Activated T-cell treated with anti-CD3 and anti-CD28 coated beads, Interleukin-2, amount 50 U/mL, for 48 hours (primary cell): ENCODE measurements at regions not wholly inside any gene's neighbourhood (a gene's known extent, or its start where the extent isn't known, plus 50 kb on each side); places are given as distances from the start of the nearest gene placed in this dataset.

Experiments used
- DNase-seq, 2 experiments: peaks; one replicate each; pipeline ENCODE4 v3.0.0-alpha.2; 2020

DNA sequence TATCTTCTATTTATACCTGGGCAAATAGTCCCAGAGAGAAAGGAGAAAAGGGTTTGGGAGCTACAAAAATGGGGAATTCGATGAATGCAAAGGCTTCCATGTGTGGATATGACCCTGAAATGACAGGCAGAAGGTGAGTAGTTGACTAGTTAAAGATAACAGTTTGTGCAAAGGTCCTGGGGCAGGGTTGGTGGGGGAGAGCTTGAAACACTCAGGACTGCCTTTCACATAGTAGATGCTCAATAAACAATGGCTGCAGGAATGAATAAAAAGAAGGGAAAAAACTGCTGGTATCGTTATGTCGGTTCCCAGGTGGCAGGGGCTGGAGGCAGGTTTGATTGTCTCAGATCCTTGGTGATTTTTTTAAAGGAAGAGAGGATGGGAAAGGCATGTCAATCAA, 445.5 kb downstream of the HAPSTR1 start:
- no peak for DNase-seq

DNA sequence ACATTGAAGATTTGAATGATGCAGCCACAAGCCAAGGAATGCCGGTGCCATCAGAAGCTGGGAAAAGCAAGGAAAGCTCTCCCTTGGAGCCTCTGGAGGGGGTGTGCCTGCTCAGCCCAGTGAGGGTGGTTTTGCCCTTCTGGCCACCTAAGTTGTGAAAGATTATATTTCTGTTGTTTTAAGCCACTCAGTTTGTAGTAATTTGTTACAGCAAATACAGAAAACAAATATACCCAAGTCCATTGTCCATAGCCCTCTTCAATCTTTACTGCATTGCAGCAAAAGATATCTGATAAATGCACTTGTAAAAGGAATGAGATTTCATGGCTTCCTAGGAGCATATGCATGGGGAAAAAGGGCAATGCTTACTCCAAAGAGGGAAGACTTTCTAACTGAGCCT, 447.9 kb downstream of the HAPSTR1 start:
- no peak for DNase-seq

DNA sequence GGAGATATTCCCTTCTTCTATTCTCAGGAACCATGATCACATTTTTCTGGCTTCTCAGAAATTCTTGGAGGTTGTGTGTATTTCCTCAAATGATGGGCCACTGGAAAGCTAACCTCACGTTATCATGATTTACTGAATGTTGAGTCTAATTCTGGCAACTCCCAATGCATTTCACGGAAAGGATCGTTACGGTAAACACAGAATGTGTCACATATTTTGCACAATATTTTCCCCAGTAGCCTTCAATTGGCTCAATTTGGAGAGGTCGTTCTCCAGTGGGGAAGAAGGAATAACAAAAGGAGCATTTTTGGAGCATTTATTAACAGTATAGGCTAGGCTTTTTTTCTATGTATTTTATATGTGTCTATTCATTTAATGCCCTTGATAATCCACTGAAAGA, 450.3 kb downstream of the HAPSTR1 start:
- no peak for DNase-seq

DNA sequence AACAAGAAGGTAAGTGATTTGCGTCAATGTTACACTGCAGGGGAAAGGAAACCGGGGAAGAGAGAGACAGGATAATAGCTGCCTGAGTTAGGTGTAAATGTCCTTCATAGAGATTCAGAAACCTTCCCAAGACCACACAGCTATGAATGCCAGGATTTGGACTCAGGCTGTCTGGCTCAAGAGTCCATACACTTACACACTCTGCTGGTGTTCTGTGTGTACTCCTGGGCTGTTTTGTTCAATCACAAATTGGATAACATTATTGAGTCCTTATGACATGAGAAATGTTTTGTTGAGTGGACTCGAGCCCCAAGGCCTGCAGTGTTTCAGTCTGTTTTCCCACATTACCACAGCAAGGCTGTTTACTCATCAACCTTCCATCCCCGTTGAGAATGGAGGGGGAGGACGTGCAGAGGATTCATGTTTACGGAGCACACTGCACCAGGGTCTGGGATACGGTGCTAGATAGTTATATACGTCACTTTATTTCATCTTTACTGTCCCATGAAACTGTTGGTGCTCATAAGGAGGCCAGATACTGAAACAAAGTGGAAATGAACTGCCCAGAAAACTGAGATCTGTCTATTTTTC, 450.8 kb downstream of the HAPSTR1 start:
- DNase-seq: no peak

DNA sequence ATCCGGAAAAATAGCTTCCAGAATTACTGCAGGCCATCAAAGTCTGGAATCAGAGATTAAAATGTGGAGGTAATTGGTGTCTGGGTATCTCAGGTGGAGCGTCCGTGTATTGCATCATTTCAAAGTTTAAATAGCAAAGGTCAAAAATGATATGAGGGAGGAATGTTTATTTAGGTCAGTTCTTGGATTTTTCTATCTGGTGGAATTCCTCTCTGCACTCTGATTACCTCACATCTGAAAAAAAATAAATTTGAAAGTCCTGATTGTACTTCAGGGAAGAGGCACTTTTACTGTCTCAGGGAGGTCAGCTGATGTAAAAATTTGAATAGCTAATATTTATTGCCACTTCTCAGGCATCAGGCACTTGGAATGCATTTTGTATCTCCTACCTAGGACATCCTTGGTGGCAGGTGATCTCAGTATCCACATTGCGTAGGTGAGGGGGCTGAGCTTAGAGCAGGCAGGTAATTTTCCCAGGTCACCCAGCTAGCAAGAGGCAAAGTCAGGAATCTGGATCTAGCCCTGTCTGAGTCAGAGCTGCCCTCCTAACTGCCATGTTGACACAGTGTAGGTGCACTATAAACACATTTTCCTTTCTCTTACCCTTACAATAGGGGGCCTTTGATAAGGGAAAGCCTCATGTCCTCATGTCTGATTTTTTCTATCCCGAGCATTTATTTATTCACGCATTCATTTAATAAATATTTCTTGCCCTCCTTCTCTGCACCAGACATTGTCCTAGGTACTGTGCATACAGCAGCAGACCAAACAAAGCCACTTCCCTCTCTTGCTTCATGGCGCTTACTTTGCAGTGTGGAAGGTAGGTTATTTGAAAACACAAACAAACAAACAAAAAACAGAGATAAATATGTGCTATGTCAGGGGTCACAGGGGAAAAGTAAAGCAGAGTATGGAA, 454.3 kb downstream of the HAPSTR1 start:
- no peak for DNase-seq

DNA sequence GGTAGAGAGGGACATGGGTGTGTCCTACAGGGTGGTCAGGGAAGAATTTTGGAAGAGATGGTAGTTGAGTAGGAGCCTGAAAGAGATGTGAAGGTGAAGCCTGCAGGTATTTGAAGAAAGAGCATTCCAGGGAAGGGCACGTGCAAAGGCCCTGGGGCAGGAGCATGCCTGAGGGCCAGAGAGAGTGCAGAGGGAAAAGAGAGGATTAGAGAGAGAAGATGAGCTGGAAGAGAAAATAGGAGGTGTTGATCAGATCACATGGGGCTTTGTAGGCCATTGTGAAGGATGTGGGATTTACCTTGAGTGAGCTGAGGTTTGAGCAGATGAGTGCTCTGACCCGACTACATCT, 455.0 kb downstream of the HAPSTR1 start:
- no peak for DNase-seq

DNA sequence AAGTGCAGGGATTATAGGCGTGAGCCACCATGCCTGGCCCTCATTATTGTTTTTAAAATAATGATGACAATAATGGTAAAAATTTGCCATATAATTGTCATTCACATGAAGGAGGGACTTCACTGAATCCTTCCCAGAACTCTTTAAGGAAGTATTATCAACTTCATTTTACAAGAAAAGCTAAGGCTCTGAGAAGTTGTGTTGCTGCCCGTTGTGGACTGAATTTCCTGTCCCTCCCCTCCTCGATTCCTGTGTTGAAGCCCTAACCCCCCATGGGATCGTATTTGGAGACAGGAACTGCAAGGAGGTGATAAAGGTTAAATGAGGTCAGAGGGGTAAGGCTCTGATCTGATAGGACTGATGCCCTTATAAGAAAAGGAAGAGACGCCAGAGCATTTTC, 458.0 kb downstream of the HAPSTR1 start:
- DNase-seq: no peak

DNA sequence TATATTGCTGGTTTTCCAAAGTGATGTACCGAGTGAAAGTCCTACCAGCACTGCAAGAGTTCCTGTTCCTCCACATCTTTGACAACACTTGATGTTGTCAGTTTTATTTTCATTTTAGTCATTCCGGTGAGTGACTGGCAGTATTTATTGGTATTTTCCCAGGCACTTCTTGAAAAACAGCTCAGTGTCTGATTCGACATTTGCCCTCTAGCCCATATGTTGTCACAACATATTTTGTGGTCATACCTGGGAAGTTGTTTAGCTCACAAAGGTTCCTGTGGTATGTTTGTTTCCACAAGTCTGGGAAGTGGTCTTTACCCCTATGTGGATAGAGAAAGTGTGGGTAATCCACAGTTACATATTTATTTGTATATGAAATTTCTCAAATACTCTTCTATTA, 463.6 kb downstream of the HAPSTR1 start:
- DNase-seq: no peak

DNA sequence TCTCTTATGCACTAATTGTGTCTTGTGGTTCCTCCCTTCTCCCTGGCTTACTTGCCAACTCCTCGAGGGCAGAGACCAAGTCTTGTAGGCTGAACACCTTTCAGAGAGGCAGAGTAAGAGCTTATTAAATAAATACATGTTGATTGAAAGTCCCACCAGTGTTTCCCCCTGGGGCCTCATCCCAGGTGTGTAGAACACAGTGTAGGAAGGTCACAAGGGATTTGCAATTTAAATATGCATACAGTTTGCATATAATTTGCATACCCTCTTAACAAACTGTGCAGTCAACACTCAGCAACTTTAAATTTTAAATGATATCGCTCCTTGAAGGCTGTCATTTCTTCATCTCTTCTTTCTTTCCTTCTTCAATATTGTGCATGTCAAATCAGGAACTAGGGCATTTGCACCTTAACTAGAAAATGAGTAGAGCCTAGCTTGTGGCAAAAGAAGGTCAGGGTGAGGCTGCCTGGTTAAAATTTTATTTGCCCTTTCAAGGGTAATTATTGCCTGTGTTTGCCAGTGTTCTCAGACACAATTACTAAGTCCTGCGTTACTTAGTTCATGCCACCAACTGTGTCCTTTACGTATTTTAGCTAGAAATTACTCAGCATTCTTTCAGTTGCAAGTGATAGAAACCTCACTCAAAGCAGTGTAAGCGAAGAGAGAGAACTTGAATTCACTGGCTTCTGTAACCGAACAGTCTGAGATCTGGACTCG, 465.7 kb downstream of the HAPSTR1 start:
- no peak for DNase-seq

DNA sequence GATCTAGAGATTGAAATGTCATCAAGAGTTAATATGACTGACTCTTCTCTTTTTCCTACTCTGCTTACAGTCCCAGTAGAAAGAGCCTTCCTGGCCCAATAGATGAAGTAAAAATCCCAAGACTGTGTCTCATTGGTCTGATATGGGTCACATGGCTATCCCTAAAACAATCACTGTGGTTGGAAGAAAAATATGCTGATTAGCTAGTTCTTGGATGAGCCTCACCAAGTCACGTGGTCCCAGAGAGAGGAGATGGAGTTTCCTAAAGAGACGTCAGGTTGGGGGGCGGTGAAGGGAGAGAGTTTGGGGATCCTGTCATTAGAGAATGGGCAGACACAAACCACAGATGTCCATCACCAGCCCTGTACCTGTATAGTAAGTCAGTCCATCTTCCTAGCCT, 466.3 kb downstream of the HAPSTR1 start:
- no peak for DNase-seq

DNA sequence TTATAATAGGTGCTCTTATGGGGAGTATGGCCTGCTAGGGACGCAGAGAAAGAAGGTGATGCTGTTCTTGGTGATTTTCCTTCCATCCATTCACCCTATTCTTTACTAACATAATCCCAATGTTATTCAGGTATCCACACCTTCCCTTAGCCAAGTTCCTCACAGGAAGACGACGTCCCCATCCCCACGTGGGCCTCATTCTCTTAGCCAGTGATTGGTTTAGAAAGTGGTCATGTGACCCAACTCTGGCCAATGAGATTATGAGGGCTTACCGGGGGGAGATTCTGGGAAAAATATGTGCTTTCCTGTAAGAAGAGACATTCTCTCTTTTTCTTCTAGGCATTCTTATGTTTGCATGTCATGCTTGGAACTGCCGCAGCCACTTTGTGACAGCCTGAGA, 474.7 kb downstream of the HAPSTR1 start:
- DNase-seq: no peak

DNA sequence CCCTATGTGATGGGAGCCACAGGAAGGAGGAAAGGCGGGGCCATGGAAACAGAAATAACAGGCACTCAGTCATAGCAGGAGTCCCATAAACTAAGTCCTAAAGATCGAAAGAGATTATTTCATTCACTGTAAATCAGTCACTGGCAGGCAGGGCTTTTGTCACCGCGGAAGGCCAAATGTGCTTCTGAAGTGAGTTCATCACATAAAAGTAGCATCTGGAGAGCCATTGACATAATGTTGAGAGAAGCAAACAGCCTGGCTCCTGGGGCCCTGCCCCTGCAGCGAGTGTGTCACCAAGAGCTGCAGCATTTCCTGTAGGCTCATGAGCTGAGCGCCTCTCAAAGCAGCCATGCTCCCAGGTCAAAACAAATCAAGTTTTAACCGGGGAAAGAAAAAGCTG, 476.2 kb downstream of the HAPSTR1 start:
- DNase-seq: no peak

DNA sequence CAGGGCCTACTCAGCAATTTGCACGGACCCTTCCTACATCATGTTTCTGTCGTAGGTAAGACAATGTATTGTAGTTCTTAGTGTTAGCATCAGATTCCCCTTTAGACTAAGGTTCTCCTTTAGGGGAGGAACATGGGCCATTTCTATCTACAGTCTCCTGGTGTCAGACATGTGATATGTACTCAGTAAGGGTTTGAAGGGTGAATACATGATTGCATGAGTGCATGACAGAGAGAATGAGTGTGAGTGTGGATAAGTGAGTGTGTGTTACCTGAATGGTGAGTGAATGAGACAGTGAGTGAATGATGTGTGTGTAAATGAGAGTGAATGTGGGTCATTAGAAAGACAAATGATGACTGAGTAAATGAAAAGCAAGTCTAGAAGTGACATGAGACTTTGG, 476.8 kb downstream of the HAPSTR1 start:
- DNase-seq: no peak

DNA sequence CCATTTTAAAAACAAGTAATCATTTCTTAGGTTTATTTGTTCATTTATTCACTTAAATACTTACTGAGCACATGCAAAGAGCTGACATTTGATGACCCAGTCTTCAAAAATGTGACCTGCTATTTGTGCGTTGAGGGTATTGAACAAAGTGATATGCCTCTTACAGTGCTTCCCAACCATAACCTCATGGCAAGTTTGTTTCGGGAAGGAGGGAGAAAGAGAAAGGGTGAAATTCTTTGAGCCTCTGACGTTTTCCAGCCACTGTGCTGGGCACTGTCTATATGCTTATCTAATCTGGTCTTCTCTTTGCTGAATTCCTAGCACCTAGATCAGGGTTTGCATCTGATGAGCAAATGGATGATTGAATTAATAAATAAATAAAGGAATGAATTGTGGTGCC, 479.1 kb downstream of the HAPSTR1 start:
- DNase-seq: no peak

DNA sequence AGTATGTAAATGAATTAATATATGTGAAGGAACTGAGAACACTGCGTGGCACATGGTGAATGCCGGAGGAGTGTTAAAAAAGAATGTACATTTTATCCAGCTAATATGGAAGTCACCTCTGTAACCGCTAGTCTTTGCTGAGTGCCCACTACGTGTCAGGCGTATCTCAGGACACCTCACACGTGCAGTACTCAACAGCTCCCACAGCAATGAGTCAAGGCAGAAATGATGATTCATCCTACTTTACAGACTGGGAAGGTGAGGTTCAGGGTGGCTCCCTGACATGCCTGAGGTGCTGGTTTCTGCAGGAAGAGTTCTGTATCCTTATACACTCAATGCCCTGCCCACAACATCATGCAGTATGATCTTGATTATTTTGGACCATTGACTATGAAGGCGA, 487.0 kb downstream of the HAPSTR1 start:
- DNase-seq: no peak

DNA sequence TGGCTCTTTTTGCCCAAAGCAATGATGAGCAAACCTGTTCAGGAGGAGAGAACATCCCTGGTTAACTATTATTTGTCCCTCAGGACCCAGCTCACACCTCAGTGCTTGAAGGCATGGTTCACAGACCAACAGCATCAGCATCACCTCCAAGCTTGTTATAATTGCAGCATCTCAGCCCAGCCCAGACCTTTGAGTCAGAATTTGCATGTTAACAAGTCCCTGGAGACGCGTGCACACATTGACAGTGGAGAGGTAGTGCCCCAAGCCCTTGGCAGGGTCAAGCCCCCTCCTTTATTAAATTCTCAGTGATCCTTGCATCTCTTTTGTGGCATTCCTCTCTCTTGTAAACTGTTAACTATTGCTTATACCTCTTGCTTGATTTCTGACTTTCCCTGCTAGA, 488.6 kb downstream of the HAPSTR1 start:
- no peak for DNase-seq

DNA sequence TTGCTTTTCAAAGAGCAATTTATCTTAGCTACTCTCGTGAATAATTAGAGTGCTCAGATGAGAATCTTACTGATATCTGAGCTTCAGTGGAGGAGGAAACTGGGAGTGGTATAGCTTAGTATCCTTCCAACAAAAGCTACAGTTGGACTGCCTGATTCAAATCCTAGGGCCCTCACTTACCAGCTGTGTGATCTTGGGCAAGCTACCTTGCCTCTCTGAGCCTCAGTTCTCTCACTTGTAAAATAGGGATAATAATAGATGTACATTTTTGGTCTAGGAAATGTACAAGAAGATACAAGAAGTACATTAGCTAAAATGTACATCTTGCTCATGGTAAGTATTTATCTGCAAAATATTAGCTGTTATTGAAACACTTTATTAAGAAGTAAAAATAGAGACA, 502.0 kb downstream of the HAPSTR1 start:
- DNase-seq: no peak

DNA sequence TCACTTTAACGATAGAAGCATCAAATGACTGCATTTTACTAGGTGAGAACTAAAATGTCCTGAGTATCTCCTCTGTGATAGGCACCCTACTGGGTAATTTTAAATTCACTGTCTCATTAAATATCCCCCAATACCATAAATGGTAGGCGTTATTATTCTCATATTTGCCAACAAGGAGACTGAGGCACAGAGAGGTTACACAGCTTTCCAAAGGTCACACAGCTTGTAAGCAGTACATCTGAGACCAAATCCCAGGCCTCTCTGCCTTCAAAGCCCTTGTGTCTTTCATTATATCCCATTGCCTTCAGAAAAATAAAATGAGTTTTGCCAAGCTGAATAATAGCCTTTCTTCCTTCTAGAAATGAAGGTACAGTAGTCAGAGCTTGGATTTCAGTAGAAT, 502.6 kb downstream of the HAPSTR1 start:
- DNase-seq: no peak

DNA sequence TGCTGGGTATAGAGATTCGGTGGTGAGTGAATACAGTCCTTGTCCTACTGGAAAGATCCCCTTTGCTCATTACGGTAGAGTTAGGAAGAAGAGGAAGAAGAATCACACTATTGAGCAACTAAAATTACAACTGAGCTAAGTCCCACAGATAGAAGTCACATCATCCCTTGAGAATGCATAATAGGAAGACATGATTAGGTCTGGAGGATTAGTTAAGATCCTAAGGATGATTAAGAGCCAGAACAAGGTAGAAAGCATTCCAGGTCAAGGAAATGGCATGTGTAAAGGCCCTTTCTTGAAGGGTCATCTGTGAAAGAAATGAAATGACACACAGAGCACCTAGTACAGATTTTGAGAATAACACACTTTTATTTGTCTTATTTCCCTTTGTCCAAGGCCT, 503.5 kb downstream of the HAPSTR1 start:
- DNase-seq: no peak

DNA sequence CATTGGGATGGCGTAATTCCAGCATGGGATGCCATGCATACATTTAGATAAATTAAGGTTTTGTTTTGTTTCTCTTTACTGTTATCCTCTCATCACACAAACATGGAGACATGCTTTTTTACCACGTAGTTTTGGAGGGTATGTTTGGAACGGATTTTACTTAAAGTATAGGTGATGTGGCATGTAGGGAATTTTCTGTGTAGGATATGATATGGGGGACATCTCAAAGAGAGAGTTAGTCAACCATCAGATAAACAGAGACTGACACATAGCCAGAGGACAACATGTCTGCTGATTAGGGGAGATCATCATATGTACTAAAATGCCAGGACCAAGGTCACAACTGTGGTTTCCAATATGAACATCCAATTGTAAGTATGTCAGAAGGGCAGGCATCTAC, 503.9 kb downstream of the HAPSTR1 start:
- no peak for DNase-seq

DNA sequence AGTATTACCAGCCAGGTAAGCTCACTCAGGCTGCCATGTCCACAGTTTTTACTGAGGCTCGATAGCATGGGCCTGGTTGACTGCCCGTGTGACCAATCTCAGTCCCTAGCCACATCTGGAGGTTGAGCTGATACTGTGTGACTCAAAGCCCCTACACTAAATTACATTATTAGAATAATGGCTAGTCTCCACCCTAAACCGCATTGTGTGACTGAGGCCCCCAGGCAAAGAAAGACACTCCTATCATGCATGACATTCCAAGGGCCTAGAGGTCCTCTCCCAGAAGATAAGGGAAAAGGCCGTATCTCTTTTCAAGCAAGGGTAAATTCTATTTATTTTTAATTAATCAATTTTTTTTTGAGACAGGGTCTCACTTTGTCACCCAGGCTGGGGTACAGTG, 505.3 kb downstream of the HAPSTR1 start:
- DNase-seq: no peak

DNA sequence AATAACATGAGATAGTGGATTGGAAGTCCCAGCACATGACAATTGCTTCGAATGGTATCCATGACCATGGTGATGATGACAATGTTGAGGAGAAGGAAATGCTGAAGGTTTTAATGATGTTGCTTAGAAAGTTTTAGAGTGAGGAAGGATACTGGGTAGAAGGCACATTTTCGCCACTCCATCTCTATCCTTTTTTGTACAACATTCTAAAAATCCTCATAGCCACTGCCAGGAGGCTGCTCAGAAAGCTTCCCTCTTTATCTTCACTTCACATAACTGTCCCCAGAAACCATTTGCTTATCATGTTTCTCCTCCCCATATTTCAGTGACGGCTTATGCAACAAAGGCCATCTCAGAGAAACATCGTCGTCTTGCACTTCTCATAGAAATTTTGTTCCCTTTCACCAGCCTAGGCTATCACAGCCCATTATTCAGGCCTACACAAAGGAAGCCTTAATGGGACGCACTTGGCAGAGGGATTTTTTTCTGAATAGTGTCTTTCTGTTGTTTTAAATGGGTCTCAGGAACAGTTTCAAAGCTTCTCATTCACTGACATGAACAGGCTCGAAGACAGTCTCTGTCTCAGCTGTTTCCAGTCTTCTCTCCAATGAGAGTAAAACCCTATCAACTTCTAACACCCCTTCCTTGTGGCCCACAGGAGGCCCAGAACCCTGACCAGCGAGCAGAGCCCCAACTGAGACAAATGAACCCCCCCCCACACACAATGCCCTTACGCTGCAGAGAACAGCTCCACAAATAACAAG, 506.7 kb downstream of the HAPSTR1 start:
- no peak for DNase-seq

DNA sequence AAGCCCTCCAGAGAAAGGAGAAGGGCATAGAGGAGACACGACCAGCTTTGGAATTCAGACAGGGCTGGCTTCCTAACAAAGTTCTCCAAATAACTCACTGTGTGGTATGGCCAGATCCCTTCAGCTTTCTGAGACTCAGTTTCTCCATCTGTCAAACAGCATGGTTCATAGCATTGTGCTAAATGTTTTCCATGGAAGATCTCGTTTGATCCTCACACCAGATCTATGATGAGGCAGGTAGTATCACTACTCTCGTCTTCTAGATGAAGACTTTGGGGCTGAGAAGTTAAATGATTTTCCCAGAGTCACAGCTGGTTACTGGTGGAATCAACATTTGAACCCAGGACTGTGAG, 507.3 kb downstream of the HAPSTR1 start:
- no peak for DNase-seq
